ENCODE measurements at regions not wholly inside any gene's neighbourhood (a gene's known extent, or its start where the extent isn't known, plus 50 kb on each side); places are given as distances from the start of the nearest gene placed in this dataset.

- H3K4me3 ChIP-seq (IDR thresholded peaks at IDR 0.05; ENCODE audit: insufficient read depth, low read depth, low read length), result no peak overlapping the region
- H3K4me1 ChIP-seq (ENCODE audit: low read depth, poor library complexity, severe bottlenecking), result no peaks in the 10 kb centered on the region
- H3K36me3 ChIP-seq (ENCODE audit: insufficient read depth), result no peaks in the 10 kb centered on the region
- H3K27me3 ChIP-seq (ENCODE audit: insufficient read depth, low read depth), result no peaks in the 10 kb centered on the region
- no peak overlapping the region for H2AFZ ChIP-seq (ENCODE audit: low read depth)
- no peak overlapping the region for H3K9ac ChIP-seq
- no peak for TF ChIP-seq CTCF (conservative IDR thresholded peaks at IDR 0.05; ENCODE audit: low read depth, low read length)
- H3K79me2 ChIP-seq (ENCODE audit: insufficient read depth, low read depth), result no peaks in the 10 kb centered on the region
- no peak overlapping the region for H3K27ac ChIP-seq
- H3K4me2 ChIP-seq, result no peak overlapping the region
- H4K20me1 ChIP-seq (ENCODE audit: insufficient read depth), result no peaks in the 10 kb centered on the region
These were observed 128.3 kb upstream of the STXBP6 start for GRCh38 chr14:25178255-25178654.

- H3K4me3 ChIP-seq (IDR thresholded peaks at IDR 0.05; ENCODE audit: insufficient read depth, low read depth, low read length), result no peak overlapping the region
- no peak overlapping the region for H3K4me2 ChIP-seq
- TF ChIP-seq CTCF (conservative IDR thresholded peaks at IDR 0.05; ENCODE audit: low read depth, low read length), result no peak; the same call in 1 of the 2 replicates
- no peak overlapping the region for H3K27ac ChIP-seq
- no peak overlapping the region for H3K9ac ChIP-seq
- H3K27me3 ChIP-seq (ENCODE audit: insufficient read depth, low read depth), result no peaks in the 10 kb centered on the region
- H3K79me2 ChIP-seq (ENCODE audit: insufficient read depth, low read depth), result no peaks in the 10 kb centered on the region
- no peaks in the 10 kb centered on the region for H3K36me3 ChIP-seq (ENCODE audit: insufficient read depth)
- H4K20me1 ChIP-seq (ENCODE audit: insufficient read depth), result no peaks in the 10 kb centered on the region
- no peak overlapping the region for H2AFZ ChIP-seq (ENCODE audit: low read depth)
- no peaks in the 10 kb centered on the region for H3K4me1 ChIP-seq (ENCODE audit: low read depth, poor library complexity, severe bottlenecking)
These were observed 101.2 kb upstream of the STXBP6 start for GRCh38 chr14:25150934-25151790.

DNA sequence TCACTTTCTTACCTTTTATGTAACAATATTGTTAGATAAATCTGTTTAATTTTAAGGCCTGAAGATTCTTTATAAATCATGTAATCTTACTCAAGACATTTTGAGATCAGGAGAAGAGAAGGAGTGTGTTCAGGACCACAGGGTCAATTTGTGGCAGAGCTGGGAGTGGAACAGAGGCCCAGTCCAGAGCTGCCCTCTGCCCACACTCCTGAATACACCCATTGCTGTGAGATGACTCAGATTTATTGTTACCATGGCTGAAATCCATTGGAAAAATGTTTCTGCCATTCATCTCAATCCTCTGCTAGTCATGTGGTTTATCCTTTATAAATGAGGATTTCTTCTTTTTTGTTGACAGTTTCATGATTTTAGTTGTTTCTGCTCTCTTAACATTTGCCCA is 100.5 kb upstream of the STXBP6 start:
- no peak overlapping the region for H3K27ac ChIP-seq
- H3K27me3 ChIP-seq (ENCODE audit: insufficient read depth, low read depth), result no peaks in the 10 kb centered on the region
- no peak overlapping the region for H2AFZ ChIP-seq (ENCODE audit: low read depth)
- no peaks in the 10 kb centered on the region for H3K36me3 ChIP-seq (ENCODE audit: insufficient read depth)
- H3K79me2 ChIP-seq (ENCODE audit: insufficient read depth, low read depth), result no peaks in the 10 kb centered on the region
- no peak for TF ChIP-seq CTCF (conservative IDR thresholded peaks at IDR 0.05; ENCODE audit: low read depth, low read length)
- no peaks in the 10 kb centered on the region for H3K4me1 ChIP-seq (ENCODE audit: low read depth, poor library complexity, severe bottlenecking)
- no peak overlapping the region for H3K4me2 ChIP-seq
- H3K9ac ChIP-seq, result no peak overlapping the region
- no peak overlapping the region for H3K4me3 ChIP-seq (IDR thresholded peaks at IDR 0.05; ENCODE audit: insufficient read depth, low read depth, low read length)
- H4K20me1 ChIP-seq (ENCODE audit: insufficient read depth), result no peaks in the 10 kb centered on the region

DNA sequence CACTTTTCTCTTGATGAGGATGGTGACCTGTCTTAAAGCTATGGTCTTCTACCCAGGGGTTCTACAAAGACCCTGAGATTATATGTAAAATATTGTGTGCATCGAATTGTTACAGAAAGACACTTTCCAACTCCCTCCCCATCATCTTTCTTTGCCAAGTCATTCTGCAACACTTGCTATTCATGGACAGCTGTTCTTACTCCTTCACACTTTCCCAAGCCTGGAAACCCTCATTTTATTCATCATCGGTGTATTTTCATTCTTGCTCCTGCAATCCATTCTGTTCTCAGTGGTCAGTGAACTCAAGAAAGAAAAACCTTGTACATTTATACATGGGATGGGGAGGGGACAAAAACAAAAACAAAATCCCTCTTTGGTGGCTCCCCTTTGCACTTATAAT is 90.5 kb upstream of the STXBP6 start:
- TF ChIP-seq CTCF (conservative IDR thresholded peaks at IDR 0.05; ENCODE audit: low read depth, low read length), result no peak
- no peak overlapping the region for H3K27ac ChIP-seq
- H2AFZ ChIP-seq (ENCODE audit: low read depth), result no peak overlapping the region
- no peaks in the 10 kb centered on the region for H3K79me2 ChIP-seq (ENCODE audit: insufficient read depth, low read depth)
- no peak overlapping the region for H3K9ac ChIP-seq
- H4K20me1 ChIP-seq (ENCODE audit: insufficient read depth), result no peaks in the 10 kb centered on the region
- no peaks in the 10 kb centered on the region for H3K4me1 ChIP-seq (ENCODE audit: low read depth, poor library complexity, severe bottlenecking)
- H3K4me3 ChIP-seq (IDR thresholded peaks at IDR 0.05; ENCODE audit: insufficient read depth, low read depth, low read length), result no peak overlapping the region
- H3K4me2 ChIP-seq, result no peak overlapping the region
- H3K36me3 ChIP-seq (ENCODE audit: insufficient read depth), result no peaks in the 10 kb centered on the region
- no peaks in the 10 kb centered on the region for H3K27me3 ChIP-seq (ENCODE audit: insufficient read depth, low read depth)
